Suppressor macrophage treated with lipopolysaccharide for 1 hour (primary cell): ENCODE measurements at regions not wholly inside any gene's neighbourhood (a gene's known extent, or its start where the extent isn't known, plus 50 kb on each side); places are given as distances from the start of the nearest gene placed in this dataset.
"Not testable (repeated sequence)": the region's sequence is repeated elsewhere in the genome, so short reads cannot be mapped to it uniquely, and the experiment has no call there.

Experiments
- DNase-seq, 3 donors: peaks; one replicate each; pipeline ENCODE4 v3.0.0-alpha.2; 2020 to 2022

GRCh38 chr13:34722922-34723321 is 219.1 kb upstream of the NBEA start:
- DNase-seq: no peak

- DNase-seq: no peak
Measured at GRCh38 chr13:34730961-34731360, 211.1 kb upstream of the NBEA start.

- DNase-seq: no peak
Measured at GRCh38 chr13:34731486-34731885, 210.6 kb upstream of the NBEA start.

- DNase-seq: no peak
Measured at GRCh38 chr13:34733721-34734120, 208.3 kb upstream of the NBEA start.

- DNase-seq: no peak
Measured at GRCh38 chr13:34734932-34735331, 207.1 kb upstream of the NBEA start.

GRCh38 chr13:34738254-34738992 is 203.6 kb upstream of the NBEA start:
- no peak for DNase-seq

- DNase-seq: not testable (repeated sequence)
Measured at GRCh38 chr13:34747056-34747455, 195.0 kb upstream of the NBEA start.

- no peak for DNase-seq
Measured at GRCh38 chr13:34747507-34747906, 194.6 kb upstream of the NBEA start.

GRCh38 chr13:34748073-34748472 is 194.0 kb upstream of the NBEA start:
- no peak for DNase-seq

GRCh38 chr13:34748596-34748995 is 193.5 kb upstream of the NBEA start:
- DNase-seq: no peak

GRCh38 chr13:34749046-34749445 is 193.0 kb upstream of the NBEA start:
- DNase-seq: no peak

- no peak for DNase-seq
Measured at GRCh38 chr13:34750078-34750931, 191.8 kb upstream of the NBEA start.

GRCh38 chr13:34751044-34751443 is 191.0 kb upstream of the NBEA start:
- no peak for DNase-seq

GRCh38 chr13:34751492-34751891 is 190.6 kb upstream of the NBEA start:
- DNase-seq: no peak

- DNase-seq: no peak
Measured at GRCh38 chr13:34752283-34752960, 189.6 kb upstream of the NBEA start.

GRCh38 chr13:34756136-34756535 is 185.9 kb upstream of the NBEA start:
- DNase-seq: no peak

GRCh38 chr13:34756572-34756971 is 185.5 kb upstream of the NBEA start:
- DNase-seq: no peak

- DNase-seq: no peak
Measured at GRCh38 chr13:34757441-34757840, 184.6 kb upstream of the NBEA start.

GRCh38 chr13:34758628-34759027 is 183.4 kb upstream of the NBEA start:
- no peak for DNase-seq

GRCh38 chr13:34762312-34762711 is 179.8 kb upstream of the NBEA start:
- DNase-seq: no peak

- no peak for DNase-seq
Measured at GRCh38 chr13:34764246-34764645, 177.8 kb upstream of the NBEA start.

- no peak for DNase-seq
Measured at GRCh38 chr13:34765446-34766180, 176.5 kb upstream of the NBEA start.

GRCh38 chr13:34767778-34768177 is 174.3 kb upstream of the NBEA start:
- no peak for DNase-seq
